K562 (cell line): ENCODE measurements at regions not wholly inside any gene's neighbourhood (a gene's known extent, or its start where the extent isn't known, plus 50 kb on each side); places are given as distances from the start of the nearest gene placed in this dataset.

Experiments used
- ATAC-seq: fragments of 200-7000 bp; cut with Tn5 transposase; 3 replicates; pipeline ENCODE4 v1.9.1; 2020; ENCODE audit warnings: moderate library complexity
- BruUV-seq: library from RNA; stranded (reverse); fragments of 400-500 nt; replicated peaks from 2 replicates; lab custom pipeline; 2021; lab: Mats Ljungman, UMichigan
- CTCF ChIA-PET: fragments of 300-600 bp; formaldehyde crosslinking; extraction: SDS; loops from one replicate; lab custom pipeline; 2021; ENCODE audit warnings: low intra/inter-chr PET ratio; lab: Yijun Ruan, JAX
- POLR2A ChIA-PET: fragments of 300-600, 350-650 bp; sonication (Branson Sonifier 250); formaldehyde crosslinking; extraction: SDS; loops from one replicate; lab custom pipeline; 2021; ENCODE audit warnings: antibody characterized with exemption, inconsistent platforms; lab: Yijun Ruan, JAX
- DNase-seq, 4 experiments: peaks; one replicate each; pipeline versions ENCODE4 v3.0.0 to v3.0.0-alpha.2; 2011 to 2018; ENCODE audit warnings: low spot score in 3 of 4, mixed read lengths in 3 of 4; ENCODE audit errors: extremely low read depth in 1 of 4
- FAIRE-seq: peaks from 2 replicates; lab custom pipeline; 2011; peaks lifted over from hg19 to GRCh38; lab: Jason Lieb, UNC
- H2AFZ ChIP-seq: 2 replicates; pipeline ENCODE4 v1.6.0; 2011; ENCODE audit warnings: low read depth, low read length, control low read depth, inconsistent platforms
- H3K27ac ChIP-seq: fragments of 200-600 bp; 3 replicates; pipeline ENCODE4 v1.8.0; 2011; ENCODE audit warnings: low read depth, mild to moderate bottlenecking, control low read depth, inconsistent platforms, low read length, moderate library complexity, mixed read lengths; ENCODE audit errors: extremely low read depth
- H3K27me3 ChIP-seq, 2 experiments: fragments of 300-600 bp in 1 of 2; 2 replicates in 1 of 2; 3 replicates in 1 of 2; pipeline versions ENCODE4 v1.6.0 to v1.8.0; 2011; ENCODE audit warnings: inconsistent platforms in 2 of 2, low read length in 2 of 2, mild to moderate bottlenecking in 1 of 2, mixed read lengths in 1 of 2, moderate library complexity in 1 of 2; ENCODE audit not compliant: control insufficient read depth in 2 of 2, insufficient read depth in 2 of 2
- H3K36me3 ChIP-seq: fragments of 300-600 bp; 3 replicates; pipeline ENCODE4 v1.8.0; 2011; ENCODE audit warnings: mild to moderate bottlenecking, low read length, inconsistent platforms; ENCODE audit not compliant: control insufficient read depth, insufficient read depth
- H3K4me1 ChIP-seq, 2 experiments: fragments of 200-600 bp in 1 of 2; replicated peaks in 1 of 2; 2 replicates in 1 of 2; 3 replicates in 1 of 2; pipeline versions ENCODE4 v1.5.1 to v1.8.0; 2011; ENCODE audit warnings: inconsistent platforms in 2 of 2, low read length in 2 of 2, mild to moderate bottlenecking in 1 of 2, mixed read lengths in 1 of 2, moderate library complexity in 1 of 2; ENCODE audit not compliant: control insufficient read depth in 2 of 2, insufficient read depth in 2 of 2
- H3K4me2 ChIP-seq: 2 replicates; pipeline ENCODE4 v1.6.1; 2011; ENCODE audit warnings: low read length, control low read depth, inconsistent platforms, mixed read lengths; ENCODE audit not compliant: insufficient read depth
- H3K4me3 ChIP-seq: fragments of 200-600 bp; sonication (generic), shearing (Covaris generic); 2 replicates; pipeline ENCODE4 v1.5.1; 2016; ENCODE audit warnings: control low read depth, inconsistent platforms
- H3K79me2 ChIP-seq: fragments of 200-600 bp; 3 replicates; pipeline ENCODE4 v1.8.0; 2011; ENCODE audit warnings: low read length, inconsistent platforms; ENCODE audit not compliant: control insufficient read depth, insufficient read depth
- H3K9ac ChIP-seq, 2 experiments: 2 replicates each; pipeline versions ENCODE4 v1.6.0 to v1.6.1; 2011; ENCODE audit warnings: low read depth in 2 of 2, low read length in 2 of 2, control low read depth in 1 of 2, inconsistent platforms in 1 of 2, mild to moderate bottlenecking in 1 of 2, mixed read lengths in 1 of 2; ENCODE audit not compliant: insufficient read depth in 1 of 2
- H3K9me1 ChIP-seq: one replicate; pipeline ENCODE4 v1.6.0; 2011; ENCODE audit warnings: inconsistent platforms, mild to moderate bottlenecking, low read length, moderate library complexity; ENCODE audit not compliant: control insufficient read depth, insufficient read depth
- H3K9me3 ChIP-seq: replicated peaks from 2 replicates; pipeline ENCODE4 v1.5.1; 2011; ENCODE audit warnings: low read depth, low read length, inconsistent platforms; ENCODE audit not compliant: control insufficient read depth, insufficient read depth
- H4K20me1 ChIP-seq: replicated peaks from 2 replicates; pipeline ENCODE4 v1.6.1; 2011; ENCODE audit warnings: low read length, inconsistent platforms, mixed read lengths; ENCODE audit not compliant: control insufficient read depth, insufficient read depth
- BRD9 ChIP-seq: fragments of 450-650 bp; IDR thresholded peaks from 2 replicates; pipeline ENCODE4 v1.6.1; 2018; ENCODE audit warnings: low read depth; ENCODE audit not compliant: partially characterized antibody
- DNMT1 ChIP-seq: fragments of 450-650 bp; IDR thresholded peaks from 2 replicates; pipeline ENCODE4 v1.6.1; 2016; ENCODE audit warnings: antibody characterized with exemption, mild to moderate bottlenecking
- FOXJ2 ChIP-seq: fragments of 200-800 bp; sonication (Bioruptor generic); IDR thresholded peaks from 2 replicates; pipeline ENCODE4 v1.6.1; 2016; ENCODE audit warnings: missing genetic modification characterization, missing compliant biosample characterization
- GABPA ChIP-seq: fragments of 200-800 bp; sonication (Bioruptor generic); conservative IDR thresholded peaks from 2 replicates; pipeline ENCODE4 v1.6.1; 2016; ENCODE audit warnings: low read depth, missing genetic modification characterization, missing compliant biosample characterization
- JUNB ChIP-seq: fragments of 450-650 bp; formaldehyde crosslinking; conservative IDR thresholded peaks from 2 replicates; pipeline ENCODE4 v1.4.0; 2020; ENCODE audit warnings: mild to moderate bottlenecking
- NFIC ChIP-seq: fragments of 450-650 bp; IDR thresholded peaks from 2 replicates; pipeline ENCODE4 v1.6.1; 2017; ENCODE audit warnings: mild to moderate bottlenecking, inconsistent platforms
- POLR2A ChIP-seq: fragments of 450-650 bp; conservative IDR thresholded peaks from 2 replicates; pipeline ENCODE4 v1.6.1; 2016
- ZFP30 ChIP-seq: fragments of 250-450 bp; sonication (Bioruptor Pico); IDR thresholded peaks from 2 replicates; pipeline ENCODE4 v1.8.0; 2022; ENCODE audit warnings: moderate library complexity, mild to moderate bottlenecking, inconsistent platforms, borderline replicate concordance
- ZNF140 ChIP-seq: fragments of 250-450 bp; sonication (Bioruptor Pico); IDR thresholded peaks from 2 replicates; pipeline ENCODE4 v1.8.0; 2021; ENCODE audit warnings: moderate library complexity, mild to moderate bottlenecking, inconsistent platforms
- WGBS: fragments of 100-300 bp; shearing (Covaris generic); methylation state at CpG from one replicate; pipeline ENCODE4 v1.1.6; 2016; ENCODE audit warnings: low coverage, mixed read lengths; ENCODE audit not compliant: insufficient coverage; ENCODE audit errors: missing lambda C conversion rate; 5-methylcytosine and 5-hydroxymethylcytosine counted together
- in situ Hi-C: fragments of 300-500 bp; cut with MboI; formaldehyde crosslinking; loops from 4 replicates; pipeline ENCODE4 v1.15.0; 2018; ENCODE audit warnings: inconsistent platforms, mixed read lengths
- intact Hi-C: fragments of 100-400 bp; cut with micrococcal nuclease; formaldehyde crosslinking; loops from 2 replicates; pipeline ENCODE4 v1.14.2; 2022
- TF ChIP-seq, protein P1 (sequence below): fragments of 450-650 bp; IDR thresholded peaks from 2 replicates; pipeline ENCODE4 v1.6.1; 2016; ENCODE audit warnings: mild to moderate bottlenecking
- TF ChIP-seq, protein P2 (sequence below), 2 experiments: fragments of 450-650 bp; formaldehyde crosslinking in 1 of 2; IDR thresholded peaks; 2 replicates each; pipeline versions ENCODE4 v1.4.0 to v1.6.1; 2014 to 2020; ENCODE audit warnings: mild to moderate bottlenecking in 2 of 2, borderline replicate concordance in 1 of 2, low read depth in 1 of 2

DNA sequence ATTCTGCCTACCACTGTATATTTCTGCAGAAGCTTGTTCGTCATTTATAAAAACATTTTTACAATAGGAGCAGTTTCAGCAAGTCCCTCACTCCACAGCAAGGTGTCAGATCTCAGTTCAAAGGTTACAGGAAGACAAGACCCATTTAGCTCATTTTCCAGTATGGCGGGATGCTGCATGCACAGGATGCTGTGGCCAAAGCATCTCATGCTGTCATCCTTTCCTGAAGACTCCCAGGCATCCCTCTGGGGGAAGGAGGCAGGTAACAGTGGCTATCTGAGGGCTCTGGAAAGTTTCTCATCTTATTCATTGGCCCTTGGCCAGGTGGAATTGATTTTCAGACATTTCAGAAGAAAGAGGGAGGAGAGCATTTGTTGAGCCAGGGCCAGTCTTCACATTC lies 539.3 kb upstream of the CDH5 start:
- ChIA-PET CTCF (no interaction called here), POLR2A (no interaction called here)
- no peak overlapping the region for H2AFZ ChIP-seq
- in situ Hi-C loops (no loop called here), intact Hi-C loops (no loop called here)
- H3K79me2 ChIP-seq, result no peaks in the 10 kb centered on the region
- no peaks in the 10 kb centered on the region for H3K9me1 ChIP-seq
- no peak overlapping the region for H3K9ac ChIP-seq
- no peaks in the 10 kb centered on the region for H3K9me3 ChIP-seq
- ATAC-seq, result no peak
- TF ChIP-seq GABPA, result no peak
- TF ChIP-seq ZFP30 (CRISPR knock-in tag), result no peak
- TF ChIP-seq, protein P1, sequence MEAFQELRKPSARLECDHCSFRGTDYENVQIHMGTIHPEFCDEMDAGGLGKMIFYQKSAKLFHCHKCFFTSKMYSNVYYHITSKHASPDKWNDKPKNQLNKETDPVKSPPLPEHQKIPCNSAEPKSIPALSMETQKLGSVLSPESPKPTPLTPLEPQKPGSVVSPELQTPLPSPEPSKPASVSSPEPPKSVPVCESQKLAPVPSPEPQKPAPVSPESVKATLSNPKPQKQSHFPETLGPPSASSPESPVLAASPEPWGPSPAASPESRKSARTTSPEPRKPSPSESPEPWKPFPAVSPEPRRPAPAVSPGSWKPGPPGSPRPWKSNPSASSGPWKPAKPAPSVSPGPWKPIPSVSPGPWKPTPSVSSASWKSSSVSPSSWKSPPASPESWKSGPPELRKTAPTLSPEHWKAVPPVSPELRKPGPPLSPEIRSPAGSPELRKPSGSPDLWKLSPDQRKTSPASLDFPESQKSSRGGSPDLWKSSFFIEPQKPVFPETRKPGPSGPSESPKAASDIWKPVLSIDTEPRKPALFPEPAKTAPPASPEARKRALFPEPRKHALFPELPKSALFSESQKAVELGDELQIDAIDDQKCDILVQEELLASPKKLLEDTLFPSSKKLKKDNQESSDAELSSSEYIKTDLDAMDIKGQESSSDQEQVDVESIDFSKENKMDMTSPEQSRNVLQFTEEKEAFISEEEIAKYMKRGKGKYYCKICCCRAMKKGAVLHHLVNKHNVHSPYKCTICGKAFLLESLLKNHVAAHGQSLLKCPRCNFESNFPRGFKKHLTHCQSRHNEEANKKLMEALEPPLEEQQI, result no peak
- no peak for TF ChIP-seq POLR2A
- no peak for TF ChIP-seq BRD9
- TF ChIP-seq, protein P2, sequence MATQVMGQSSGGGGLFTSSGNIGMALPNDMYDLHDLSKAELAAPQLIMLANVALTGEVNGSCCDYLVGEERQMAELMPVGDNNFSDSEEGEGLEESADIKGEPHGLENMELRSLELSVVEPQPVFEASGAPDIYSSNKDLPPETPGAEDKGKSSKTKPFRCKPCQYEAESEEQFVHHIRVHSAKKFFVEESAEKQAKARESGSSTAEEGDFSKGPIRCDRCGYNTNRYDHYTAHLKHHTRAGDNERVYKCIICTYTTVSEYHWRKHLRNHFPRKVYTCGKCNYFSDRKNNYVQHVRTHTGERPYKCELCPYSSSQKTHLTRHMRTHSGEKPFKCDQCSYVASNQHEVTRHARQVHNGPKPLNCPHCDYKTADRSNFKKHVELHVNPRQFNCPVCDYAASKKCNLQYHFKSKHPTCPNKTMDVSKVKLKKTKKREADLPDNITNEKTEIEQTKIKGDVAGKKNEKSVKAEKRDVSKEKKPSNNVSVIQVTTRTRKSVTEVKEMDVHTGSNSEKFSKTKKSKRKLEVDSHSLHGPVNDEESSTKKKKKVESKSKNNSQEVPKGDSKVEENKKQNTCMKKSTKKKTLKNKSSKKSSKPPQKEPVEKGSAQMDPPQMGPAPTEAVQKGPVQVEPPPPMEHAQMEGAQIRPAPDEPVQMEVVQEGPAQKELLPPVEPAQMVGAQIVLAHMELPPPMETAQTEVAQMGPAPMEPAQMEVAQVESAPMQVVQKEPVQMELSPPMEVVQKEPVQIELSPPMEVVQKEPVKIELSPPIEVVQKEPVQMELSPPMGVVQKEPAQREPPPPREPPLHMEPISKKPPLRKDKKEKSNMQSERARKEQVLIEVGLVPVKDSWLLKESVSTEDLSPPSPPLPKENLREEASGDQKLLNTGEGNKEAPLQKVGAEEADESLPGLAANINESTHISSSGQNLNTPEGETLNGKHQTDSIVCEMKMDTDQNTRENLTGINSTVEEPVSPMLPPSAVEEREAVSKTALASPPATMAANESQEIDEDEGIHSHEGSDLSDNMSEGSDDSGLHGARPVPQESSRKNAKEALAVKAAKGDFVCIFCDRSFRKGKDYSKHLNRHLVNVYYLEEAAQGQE (IDR thresholded peaks at IDR 0.05; ENCODE audit: borderline replicate concordance), result no peak
- TF ChIP-seq, protein P2 (CRISPR knock-in tag; IDR thresholded peaks at IDR 0.05; ENCODE audit: low read depth), result no peak
- TF ChIP-seq NFIC, result no peak
- TF ChIP-seq JUNB (CRISPR knock-in tag), result no peak
- no peak for TF ChIP-seq ZNF140 (CRISPR knock-in tag)
- TF ChIP-seq DNMT1, result no peak
- TF ChIP-seq FOXJ2 (tag), result no peak
- no peaks in the 10 kb centered on the region for H3K4me1 ChIP-seq
- no peaks in the 10 kb centered on the region for H3K27me3 ChIP-seq
- 13% methylated on average over 2 of the region's 2 CpGs for WGBS
- H3K4me3 ChIP-seq, result no peak overlapping the region
- no peaks in the 10 kb centered on the region for H4K20me1 ChIP-seq
- no peak for FAIRE-seq
- no peak for DNase-seq
- no peak overlapping the region for H3K4me2 ChIP-seq
- no TSS peak for BruUV-seq
- no peaks in the 10 kb centered on the region for H3K36me3 ChIP-seq
- no peak overlapping the region for H3K27ac ChIP-seq
